ENCODE measurements at regions not wholly inside any gene's neighbourhood (a gene's known extent, or its start where the extent isn't known, plus 50 kb on each side); places are given as distances from the start of the nearest gene placed in this dataset.

GRCh38 chr5:143599474-143599873 is 196.0 kb upstream of the NR3C1 start:
- TF ChIP-seq ATF7-NPFF (CRISPR knock-in tag; IDR thresholded peaks at IDR 0.05; ENCODE audit: low read depth): 0 out of 2 replicates have a peak, but pooled peaks have one; percentile 27
- no peak for TF ChIP-seq MXI1 (IDR thresholded peaks at IDR 0.05; ENCODE audit: borderline replicate concordance, low read depth, low read length)
- no peak for TF ChIP-seq ZNF235 (CRISPR knock-in tag; IDR thresholded peaks at IDR 0.05; ENCODE audit: borderline replicate concordance)
- TF ChIP-seq EZH2 (conservative IDR thresholded peaks at IDR 0.05; ENCODE audit: low read depth, low read length): no peak
- no peak for TF ChIP-seq SCMH1 (CRISPR knock-in tag; IDR thresholded peaks at IDR 0.05; ENCODE audit: borderline replicate concordance)
- no peak for TF ChIP-seq ZMAT3 (CRISPR knock-in tag; conservative IDR thresholded peaks at IDR 0.05)
- TF ChIP-seq KDM4B (CRISPR knock-in tag; IDR thresholded peaks at IDR 0.05): no peak

All from HepG2 (cell line).